HG03159 (cell line): ENCODE measurements at regions not wholly inside any gene's neighbourhood (a gene's known extent, or its start where the extent isn't known, plus 50 kb on each side); places are given as distances from the start of the nearest gene placed in this dataset.
"Not testable (repeated sequence)": the region's sequence is repeated elsewhere in the genome, so short reads cannot be mapped to it uniquely, and the experiment has no call there.

Experiments
- ATAC-seq: cut with Tn5 transposase; IDR thresholded peaks from one replicate; pipeline ENCODE4 v1.9.1; 2021; ENCODE audit warnings: mild to moderate bottlenecking, moderate library complexity; ENCODE audit not compliant: unreplicated experiment

- no peak for ATAC-seq
Measured at GRCh38 chr13:83162493-83162892, 719.8 kb downstream of the SLITRK1 start.

GRCh38 chr13:83153848-83154247 lies 728.4 kb downstream of the SLITRK1 start:
- ATAC-seq, result no peak

GRCh38 chr13:83151308-83151660 lies 731.0 kb downstream of the SLITRK1 start:
- no peak for ATAC-seq

GRCh38 chr13:83150616-83151307 lies 731.5 kb downstream of the SLITRK1 start:
- ATAC-seq, result no peak

- ATAC-seq, result no peak
Measured at GRCh38 chr13:83136660-83137059, 745.6 kb downstream of the SLITRK1 start.

GRCh38 chr13:83125791-83126190 lies 756.5 kb downstream of the SLITRK1 start:
- no peak for ATAC-seq

GRCh38 chr13:83121896-83122295 lies 760.4 kb downstream of the SLITRK1 start:
- ATAC-seq, result no peak

GRCh38 chr13:83117046-83117445 lies 765.2 kb downstream of the SLITRK1 start:
- no peak for ATAC-seq

GRCh38 chr13:83101574-83102247 lies 780.6 kb downstream of the SLITRK1 start:
- not testable (repeated sequence) for ATAC-seq

- ATAC-seq, result no peak
Measured at GRCh38 chr13:83100237-83100636, 782.0 kb downstream of the SLITRK1 start.

GRCh38 chr13:83088858-83089257 lies 793.4 kb downstream of the SLITRK1 start:
- ATAC-seq, result no peak

GRCh38 chr13:83086948-83087347 lies 795.3 kb downstream of the SLITRK1 start:
- ATAC-seq, result no peak

- ATAC-seq, result no peak
Measured at GRCh38 chr13:83086088-83086487, 796.2 kb downstream of the SLITRK1 start.

GRCh38 chr13:83085186-83085900 lies 796.9 kb downstream of the SLITRK1 start:
- ATAC-seq, result no peak

GRCh38 chr13:83077499-83077898 lies 804.8 kb downstream of the SLITRK1 start:
- no peak for ATAC-seq

- not testable (repeated sequence) for ATAC-seq
Measured at GRCh38 chr13:83073930-83074329, 808.3 kb downstream of the SLITRK1 start.

- no peak for ATAC-seq
Measured at GRCh38 chr13:83065108-83065507, 817.2 kb downstream of the SLITRK1 start.

GRCh38 chr13:83057119-83057518 lies 825.2 kb downstream of the SLITRK1 start:
- no peak for ATAC-seq

- ATAC-seq, result no peak
Measured at GRCh38 chr13:83056269-83056668, 826.0 kb downstream of the SLITRK1 start.

- ATAC-seq, result no peak
Measured at GRCh38 chr13:83048419-83048818, 833.9 kb downstream of the SLITRK1 start.

GRCh38 chr13:83024955-83025594 lies 857.2 kb downstream of the SLITRK1 start:
- no peak for ATAC-seq
